ENCODE measurements at regions not wholly inside any gene's neighbourhood (a gene's known extent, or its start where the extent isn't known, plus 50 kb on each side); places are given as distances from the start of the nearest gene placed in this dataset.

DNA sequence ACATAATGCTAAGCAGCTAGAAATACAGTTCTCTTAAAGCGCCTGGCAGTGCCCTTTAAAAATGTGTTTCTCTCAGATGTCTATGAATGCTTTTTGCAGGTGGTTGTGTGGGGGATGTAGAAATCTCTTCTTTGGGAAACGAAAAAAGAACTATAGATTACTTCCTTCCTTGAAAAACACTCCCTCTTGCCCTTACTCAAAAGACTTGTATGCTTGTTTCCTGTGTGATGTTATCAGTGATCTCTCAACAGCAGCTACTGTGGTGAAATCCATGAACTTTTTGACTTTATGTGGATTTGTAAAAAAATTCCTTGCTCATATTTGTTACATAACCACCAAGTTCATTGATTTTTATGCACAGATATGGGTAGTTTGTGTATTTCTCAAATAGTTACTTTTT is 916.5 kb downstream of the QKI start:
- H3K27ac ChIP-seq: no peak overlapping the region
- WGBS: 43% methylated on average over 2 of the region's 2 CpGs
- no peaks in the 10 kb centered on the region for H3K4me1 ChIP-seq
- no peak overlapping the region for H3K4me3 ChIP-seq
- TF ChIP-seq EP300 (IDR thresholded peaks at IDR 0.05) (no peak), POLR2A (IDR thresholded peaks at IDR 0.05) (no peak), POLR2AphosphoS5 (IDR thresholded peaks at IDR 0.05) (no peak)
- TF ChIP-seq, protein P1, sequence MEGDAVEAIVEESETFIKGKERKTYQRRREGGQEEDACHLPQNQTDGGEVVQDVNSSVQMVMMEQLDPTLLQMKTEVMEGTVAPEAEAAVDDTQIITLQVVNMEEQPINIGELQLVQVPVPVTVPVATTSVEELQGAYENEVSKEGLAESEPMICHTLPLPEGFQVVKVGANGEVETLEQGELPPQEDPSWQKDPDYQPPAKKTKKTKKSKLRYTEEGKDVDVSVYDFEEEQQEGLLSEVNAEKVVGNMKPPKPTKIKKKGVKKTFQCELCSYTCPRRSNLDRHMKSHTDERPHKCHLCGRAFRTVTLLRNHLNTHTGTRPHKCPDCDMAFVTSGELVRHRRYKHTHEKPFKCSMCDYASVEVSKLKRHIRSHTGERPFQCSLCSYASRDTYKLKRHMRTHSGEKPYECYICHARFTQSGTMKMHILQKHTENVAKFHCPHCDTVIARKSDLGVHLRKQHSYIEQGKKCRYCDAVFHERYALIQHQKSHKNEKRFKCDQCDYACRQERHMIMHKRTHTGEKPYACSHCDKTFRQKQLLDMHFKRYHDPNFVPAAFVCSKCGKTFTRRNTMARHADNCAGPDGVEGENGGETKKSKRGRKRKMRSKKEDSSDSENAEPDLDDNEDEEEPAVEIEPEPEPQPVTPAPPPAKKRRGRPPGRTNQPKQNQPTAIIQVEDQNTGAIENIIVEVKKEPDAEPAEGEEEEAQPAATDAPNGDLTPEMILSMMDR (IDR thresholded peaks at IDR 0.05): no peak
- H3K36me3 ChIP-seq: no peaks in the 10 kb centered on the region
- no peaks in the 10 kb centered on the region for H3K27me3 ChIP-seq
- no peak for DNase-seq (ENCODE audit: low spot score in 2 of 2)
- H3K9me3 ChIP-seq: no peaks in the 10 kb centered on the region

DNA sequence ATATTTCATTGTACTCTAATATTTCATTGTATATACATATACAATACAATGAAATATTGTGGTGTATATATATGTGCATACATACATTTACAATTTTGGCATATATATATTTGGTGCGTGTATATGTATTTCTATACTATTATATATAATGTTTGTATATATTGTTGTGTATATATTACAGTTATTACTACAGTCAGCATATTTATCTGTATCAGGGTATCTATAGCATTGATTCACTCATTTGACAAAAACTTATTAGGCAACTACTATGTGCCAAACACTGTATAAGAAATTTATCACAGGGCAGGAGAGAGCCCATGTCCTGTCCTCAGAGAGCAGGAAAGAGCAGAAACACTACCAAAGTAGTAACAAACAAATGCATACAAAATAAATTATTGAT is 910.6 kb downstream of the QKI start:
- TF ChIP-seq, protein P1 (IDR thresholded peaks at IDR 0.05): no peak
- TF ChIP-seq POLR2AphosphoS5 (IDR thresholded peaks at IDR 0.05): no peak
- no peak for TF ChIP-seq EP300 (IDR thresholded peaks at IDR 0.05)
- TF ChIP-seq POLR2A (IDR thresholded peaks at IDR 0.05): no peak
- WGBS: 95% methylated on average over 1 of the region's 1 CpG
- Histone ChIP-seq H3K4me1 (peaks cover 5% of the 10 kb centered on the region), H3K27me3 (no peaks in the 10 kb centered on the region), H3K27ac (no peak overlapping the region), H3K9me3 (no peaks in the 10 kb centered on the region), H3K36me3 (no peaks in the 10 kb centered on the region), H3K4me3 (no peak overlapping the region)
- no peak for DNase-seq (ENCODE audit: low spot score in 2 of 2)

DNA sequence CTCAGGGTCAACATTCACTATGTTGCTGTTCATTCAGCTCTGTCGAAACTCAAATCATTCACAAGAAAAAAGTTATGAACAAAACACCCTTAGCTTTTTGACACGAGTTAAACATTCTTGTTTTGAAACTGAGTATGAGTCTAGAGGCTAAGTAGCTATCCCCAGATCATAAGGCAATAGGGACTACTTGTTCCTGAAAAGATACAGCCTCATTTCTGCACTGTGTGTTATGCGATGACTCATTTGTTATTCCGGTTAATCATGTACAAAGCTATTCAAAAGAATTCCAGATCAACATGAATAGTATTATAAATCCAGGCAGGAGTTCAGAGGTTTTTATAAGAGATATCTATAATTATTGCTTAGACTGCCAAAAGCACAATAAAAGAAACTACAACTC is 908.0 kb downstream of the QKI start:
- DNase-seq (ENCODE audit: low spot score in 2 of 2): no peak
- no peak for TF ChIP-seq EP300 (IDR thresholded peaks at IDR 0.05)
- no peak for TF ChIP-seq POLR2AphosphoS5 (IDR thresholded peaks at IDR 0.05)
- TF ChIP-seq POLR2A (IDR thresholded peaks at IDR 0.05): no peak
- TF ChIP-seq, protein P1 (IDR thresholded peaks at IDR 0.05): no peak
- Histone ChIP-seq H3K4me1 (peaks cover 5% of the 10 kb centered on the region), H3K27ac (peak overlapping the region; percentile 30), H3K4me3 (no peak overlapping the region), H3K27me3 (no peaks in the 10 kb centered on the region), H3K9me3 (no peaks in the 10 kb centered on the region), H3K36me3 (no peaks in the 10 kb centered on the region)
- whole genome bisulfite sequencing: 24% methylated on average over 4 of the region's 4 CpGs

DNA sequence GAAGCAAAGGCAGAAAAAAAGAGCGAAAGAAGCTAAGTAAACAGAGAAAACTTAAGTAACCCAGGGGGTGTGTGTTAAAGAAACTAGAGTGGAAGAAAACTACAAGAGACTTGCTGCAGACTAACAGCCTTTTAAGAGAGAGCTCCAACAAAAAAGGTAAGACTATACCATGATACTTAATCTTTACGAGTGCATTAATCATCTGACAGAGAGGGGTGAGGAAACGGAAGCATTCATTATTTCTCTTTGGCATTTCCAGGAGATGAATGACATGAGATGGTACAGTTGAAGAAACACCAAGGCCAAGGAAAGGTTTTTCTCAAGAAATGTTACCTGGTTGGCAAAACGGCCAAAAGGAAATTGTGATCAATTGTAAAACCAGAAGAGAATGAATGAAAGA is 906.8 kb downstream of the QKI start:
- WGBS: 88% methylated on average over 4 of the region's 4 CpGs
- no peaks in the 10 kb centered on the region for H3K27me3 ChIP-seq
- no peak for DNase-seq (ENCODE audit: low spot score in 2 of 2)
- H3K4me1 ChIP-seq: peaks cover 5% of the 10 kb centered on the region
- no peak overlapping the region for H3K27ac ChIP-seq
- H3K4me3 ChIP-seq: no peak overlapping the region
- no peaks in the 10 kb centered on the region for H3K36me3 ChIP-seq
- TF ChIP-seq, protein P1 (IDR thresholded peaks at IDR 0.05): no peak
- TF ChIP-seq POLR2A (IDR thresholded peaks at IDR 0.05) (no peak), EP300 (IDR thresholded peaks at IDR 0.05) (no peak), POLR2AphosphoS5 (IDR thresholded peaks at IDR 0.05) (no peak)
- no peaks in the 10 kb centered on the region for H3K9me3 ChIP-seq

DNA sequence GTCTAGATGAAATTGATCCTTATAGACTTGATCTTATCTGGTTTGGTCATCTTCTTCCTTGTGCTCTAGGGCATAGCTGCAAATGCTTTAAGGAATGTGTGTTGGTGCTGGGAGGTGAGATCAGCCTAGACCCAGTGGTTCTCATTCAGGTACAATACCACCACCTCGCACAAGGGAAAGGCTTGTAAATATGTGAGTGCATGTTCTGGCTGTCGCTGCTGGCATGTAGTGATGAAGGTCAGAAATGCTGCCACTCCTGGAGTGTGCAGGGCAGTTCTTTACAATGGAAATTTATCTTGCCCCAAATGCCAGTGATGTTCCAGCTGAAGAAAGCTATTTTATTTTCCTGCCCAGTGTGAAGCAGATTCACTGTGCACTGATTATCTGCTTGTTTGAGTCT is 900.9 kb downstream of the QKI start:
- Histone ChIP-seq H3K4me1 (no peaks in the 10 kb centered on the region), H3K27me3 (no peaks in the 10 kb centered on the region), H3K36me3 (no peaks in the 10 kb centered on the region), H3K9me3 (no peaks in the 10 kb centered on the region), H3K27ac (no peak overlapping the region), H3K4me3 (no peak overlapping the region)
- 59% methylated on average over 2 of the region's 2 CpGs for WGBS
- TF ChIP-seq EP300 (IDR thresholded peaks at IDR 0.05) (no peak), POLR2AphosphoS5 (IDR thresholded peaks at IDR 0.05) (no peak), POLR2A (IDR thresholded peaks at IDR 0.05) (no peak)
- TF ChIP-seq, protein P1 (IDR thresholded peaks at IDR 0.05): no peak
- no peak for DNase-seq (ENCODE audit: low spot score in 2 of 2)
